Natural killer cell treated with Interleukin-12 subunit alpha and Interleukin-12 subunit beta and Interleukin-15 and Interleukin-18, amount 100 ng/mL, for 72 hours (primary cell): ENCODE measurements at regions not wholly inside any gene's neighbourhood (a gene's known extent, or its start where the extent isn't known, plus 50 kb on each side); places are given as distances from the start of the nearest gene placed in this dataset.

ENCODE experiments used
- ATAC-seq, 2 donors: fragments of 150-1000 bp; cut with Tn5 transposase in 1 of 2; sonication (Bioruptor Pico), chemical (Tn5 transposase) in 1 of 2; 2 replicates each; pipeline ENCODE4 v1.10.0; 2021
- DNase-seq: peaks from one replicate; pipeline ENCODE4 v3.0.0; 2022; ENCODE audit warnings: low spot score
- H3K27ac Mint-ChIP-seq, 2 donors: 1 replicate in 1 of 2; 2 replicates in 1 of 2; pipeline ENCODE4 v1.8.0; 2022; ENCODE audit warnings: mixed read lengths in 2 of 2, mild to moderate bottlenecking in 1 of 2, moderate library complexity in 1 of 2
- H3K27me3 Mint-ChIP-seq, 2 donors: 1 replicate in 1 of 2; 2 replicates in 1 of 2; pipeline ENCODE4 v1.8.0; 2022; ENCODE audit warnings: mixed read lengths in 2 of 2
- H3K36me3 Mint-ChIP-seq: one replicate; pipeline ENCODE4 v1.8.0; 2022; ENCODE audit warnings: mixed read lengths
- H3K4me1 Mint-ChIP-seq, 2 donors: 1 replicate in 1 of 2; 2 replicates in 1 of 2; pipeline ENCODE4 v1.8.0; 2022; ENCODE audit warnings: low read depth in 2 of 2, mixed read lengths in 2 of 2, mild to moderate bottlenecking in 1 of 2
- H3K4me3 Mint-ChIP-seq: one replicate; pipeline ENCODE4 v1.8.0; 2022; ENCODE audit warnings: mixed read lengths
- H3K9me3 Mint-ChIP-seq: 2 replicates; pipeline ENCODE4 v1.8.0; 2022; ENCODE audit warnings: mixed read lengths

DNA sequence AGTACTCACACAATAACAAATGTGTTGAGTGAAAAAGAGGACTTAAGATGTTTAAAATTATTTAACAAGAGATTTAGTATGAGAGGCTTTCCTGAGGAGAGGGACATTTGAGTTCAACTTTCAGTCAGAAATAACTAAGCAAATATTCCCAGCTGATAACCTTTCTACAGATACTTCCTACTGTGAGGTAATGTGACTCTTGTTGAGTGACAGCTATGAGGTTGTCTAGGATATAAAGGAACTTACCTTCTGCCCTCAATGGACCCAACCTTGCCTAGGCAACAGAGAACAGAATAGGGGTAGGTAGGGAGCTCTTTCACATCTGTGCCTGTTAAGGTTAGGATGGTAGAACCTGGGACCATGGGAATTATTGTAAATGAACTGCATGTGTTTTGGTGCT is 54.7 kb downstream of the GLUD2 start:
- no peak overlapping the region for H3K27ac Mint-ChIP-seq
- no peak overlapping the region for H3K4me3 Mint-ChIP-seq
- ATAC-seq (no peak), DNase-seq (no peak)
- no peaks in the 10 kb centered on the region for H3K4me1 Mint-ChIP-seq
- H3K27me3 Mint-ChIP-seq: no peaks in the 10 kb centered on the region
- H3K36me3 Mint-ChIP-seq: no peaks in the 10 kb centered on the region
- H3K9me3 Mint-ChIP-seq: no peaks in the 10 kb centered on the region

DNA sequence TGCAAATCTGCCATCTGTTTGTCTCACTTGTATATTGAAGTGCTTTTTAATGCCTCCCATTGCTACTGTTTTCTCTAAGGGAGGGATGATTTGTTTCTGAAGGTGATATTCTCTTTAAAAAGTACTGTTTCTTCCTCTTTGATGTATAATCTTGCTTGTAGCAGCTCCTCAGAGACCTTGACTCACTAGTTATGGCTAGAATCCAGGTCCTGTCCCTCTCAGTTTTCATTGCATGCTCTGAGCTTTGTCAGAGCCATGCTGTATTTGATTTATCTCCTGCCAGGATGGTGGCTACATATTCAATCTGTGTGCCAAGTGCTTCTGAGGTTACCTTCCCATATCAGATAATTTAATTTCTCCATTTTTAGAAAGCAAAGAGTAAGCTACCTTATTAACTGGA is 56.0 kb downstream of the GLUD2 start:
- ATAC-seq: no peak
- Mint-ChIP-seq H3K4me1 (no peaks in the 10 kb centered on the region), H3K27me3 (no peaks in the 10 kb centered on the region), H3K9me3 (no peaks in the 10 kb centered on the region), H3K27ac (no peak overlapping the region), H3K36me3 (no peaks in the 10 kb centered on the region), H3K4me3 (no peak overlapping the region)
- DNase-seq: no peak

DNA sequence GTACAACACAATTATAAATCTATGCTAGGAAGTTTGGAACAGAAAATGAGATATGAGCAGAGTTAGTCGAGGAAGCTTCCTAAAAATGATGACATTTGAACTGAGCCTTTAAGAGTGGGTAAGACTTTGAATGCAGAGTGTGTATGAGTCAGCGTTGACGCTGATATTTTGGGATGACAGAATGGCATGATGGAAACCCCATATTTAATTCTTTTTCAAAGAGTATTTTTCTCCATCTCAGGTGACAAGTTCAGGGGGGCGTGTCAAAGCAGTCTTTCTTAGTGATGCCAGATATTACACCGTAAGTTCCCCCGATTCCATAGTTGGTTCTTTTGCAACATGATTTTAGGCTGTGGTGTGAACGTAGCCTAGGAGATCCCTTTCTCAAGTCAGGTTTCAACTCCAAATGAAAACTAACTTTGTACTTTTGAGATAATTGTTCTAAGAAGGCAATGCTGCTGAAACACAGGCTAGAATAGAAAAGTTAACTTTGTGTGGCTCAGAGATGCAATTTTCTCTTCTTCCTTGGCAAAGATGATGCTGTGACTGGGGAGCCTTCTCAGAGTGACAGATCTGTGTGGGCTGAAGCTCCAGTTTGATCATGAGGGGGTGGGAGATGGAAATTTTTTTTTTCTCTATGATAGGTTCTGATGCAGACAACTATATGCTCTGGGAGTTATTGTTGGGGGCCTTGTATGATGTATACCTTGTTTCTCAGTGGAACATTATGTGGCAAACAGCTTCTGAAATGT is 59.2 kb downstream of the GLUD2 start:
- Mint-ChIP-seq H3K9me3 (no peaks in the 10 kb centered on the region), H3K4me1 (no peaks in the 10 kb centered on the region), H3K4me3 (no peak overlapping the region), H3K27ac (no peak overlapping the region), H3K27me3 (no peaks in the 10 kb centered on the region), H3K36me3 (no peaks in the 10 kb centered on the region)
- ATAC-seq: no peak
- no peak for DNase-seq

DNA sequence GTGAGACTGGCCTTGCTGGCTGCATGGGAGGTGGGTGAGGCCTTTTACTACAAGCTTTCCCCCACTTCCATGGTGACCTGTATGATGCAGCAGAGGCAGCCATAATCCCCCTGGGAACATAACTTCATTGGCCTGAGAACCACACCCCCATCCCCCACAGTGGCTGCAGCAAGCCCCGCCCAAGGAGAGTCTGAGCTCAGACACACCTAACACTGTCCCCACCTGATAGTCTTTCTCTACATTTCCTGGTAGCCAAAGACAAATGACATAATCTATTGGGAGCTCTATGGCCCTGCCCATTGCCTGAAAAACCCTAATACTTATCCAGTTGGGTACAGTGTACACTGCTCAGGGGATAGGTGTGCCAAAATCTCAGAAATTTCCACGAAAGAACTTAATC is 62.6 kb downstream of the GLUD2 start:
- no peaks in the 10 kb centered on the region for H3K4me1 Mint-ChIP-seq
- H3K9me3 Mint-ChIP-seq: no peaks in the 10 kb centered on the region
- H3K36me3 Mint-ChIP-seq: no peaks in the 10 kb centered on the region
- ATAC-seq: no peak
- H3K4me3 Mint-ChIP-seq: no peak overlapping the region
- no peaks in the 10 kb centered on the region for H3K27me3 Mint-ChIP-seq
- no peak overlapping the region for H3K27ac Mint-ChIP-seq
- DNase-seq: no peak

DNA sequence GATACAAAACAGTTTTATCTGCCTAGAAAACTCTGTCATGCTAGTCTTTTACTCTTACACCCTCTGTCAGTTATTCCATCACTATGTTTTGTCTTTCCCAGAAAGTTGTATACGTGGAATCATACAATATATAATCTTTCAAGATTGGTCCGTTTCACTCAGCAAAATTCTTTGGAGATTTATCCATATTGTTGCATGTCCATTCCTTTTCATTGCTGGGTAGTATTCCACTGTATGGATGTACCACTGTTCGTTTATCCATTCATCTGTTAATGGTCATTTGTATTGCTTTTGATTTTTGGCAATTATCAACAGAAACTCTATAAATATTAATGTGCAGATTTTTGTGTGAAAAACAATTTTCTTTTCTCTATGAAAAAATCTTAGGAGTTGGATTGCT is 63.1 kb downstream of the GLUD2 start:
- Mint-ChIP-seq H3K27ac (no peak overlapping the region), H3K27me3 (no peaks in the 10 kb centered on the region), H3K9me3 (no peaks in the 10 kb centered on the region), H3K4me1 (no peaks in the 10 kb centered on the region), H3K4me3 (no peak overlapping the region), H3K36me3 (no peaks in the 10 kb centered on the region)
- DNase-seq (no peak), ATAC-seq (no peak)

DNA sequence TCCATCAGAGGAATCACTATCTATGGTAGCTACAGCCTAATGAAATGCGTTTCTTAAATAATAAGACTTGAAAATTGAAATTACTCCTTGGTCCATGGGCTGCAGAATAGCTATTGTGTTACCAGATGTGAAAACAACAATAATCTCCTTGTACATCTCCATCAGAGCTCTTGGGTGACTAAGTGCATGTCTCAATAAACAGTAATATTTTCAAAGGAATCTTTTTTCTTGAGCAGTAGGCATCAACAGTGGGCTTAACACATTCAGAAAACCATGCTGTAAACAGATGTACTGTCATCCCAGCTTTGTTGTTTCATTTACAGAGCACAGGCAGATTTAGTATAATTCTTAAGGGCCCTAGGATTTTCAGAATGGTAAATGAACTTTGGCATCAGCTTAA is 67.3 kb downstream of the GLUD2 start:
- ATAC-seq: no peak
- no peak for DNase-seq
- Mint-ChIP-seq H3K9me3 (no peaks in the 10 kb centered on the region), H3K4me1 (no peaks in the 10 kb centered on the region), H3K4me3 (no peak overlapping the region), H3K36me3 (no peaks in the 10 kb centered on the region), H3K27ac (no peak overlapping the region), H3K27me3 (peaks cover 0 to 3% of the 10 kb centered on the region in 2 donors)

DNA sequence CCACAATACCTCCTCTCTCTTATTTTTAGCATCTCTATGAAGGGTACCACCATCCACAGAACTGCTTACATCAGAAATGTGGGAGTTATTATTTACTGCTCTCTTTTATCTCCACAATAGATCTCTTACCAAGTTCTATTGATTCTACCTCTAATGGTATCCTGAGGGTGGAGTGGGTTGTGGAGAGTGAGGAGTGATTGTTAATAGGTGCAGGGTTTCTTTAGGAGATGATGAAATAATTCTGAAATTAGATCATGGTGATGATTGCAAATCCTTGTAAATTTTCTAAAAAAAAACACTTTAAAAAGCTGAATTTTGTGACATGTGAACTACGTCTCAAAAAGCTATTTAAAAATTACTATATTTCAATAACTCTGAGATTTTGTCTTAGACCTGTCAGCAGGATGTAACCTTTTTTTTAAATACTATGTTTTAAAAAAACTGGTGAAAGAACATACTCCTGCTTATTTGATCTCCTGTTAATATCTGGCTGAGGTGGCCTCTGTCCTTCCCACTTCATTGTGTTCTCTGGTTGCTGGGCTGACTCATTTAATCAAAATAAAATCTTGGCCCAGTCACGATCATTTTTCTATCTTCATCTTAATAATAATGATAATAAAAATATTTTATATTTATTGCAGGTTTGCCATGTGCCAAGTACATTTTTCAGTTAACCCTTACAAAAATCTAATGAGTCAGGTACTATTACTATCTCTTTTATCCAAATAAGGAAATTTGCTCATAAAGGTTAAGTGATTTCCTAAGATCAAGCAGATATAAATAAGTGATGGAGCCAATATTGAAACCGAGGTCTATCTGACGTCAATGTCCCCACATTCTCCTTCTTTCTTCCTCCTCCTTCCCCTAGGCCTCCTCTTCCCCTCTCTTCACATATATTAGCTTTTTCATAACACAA is 73.5 kb downstream of the GLUD2 start:
- no peak for DNase-seq
- no peaks in the 10 kb centered on the region for H3K9me3 Mint-ChIP-seq
- H3K4me1 Mint-ChIP-seq: no peaks in the 10 kb centered on the region
- no peak overlapping the region for H3K4me3 Mint-ChIP-seq
- ATAC-seq: no peak
- H3K36me3 Mint-ChIP-seq: no peaks in the 10 kb centered on the region
- peaks cover 0 to 5% of the 10 kb centered on the region in 2 donors for H3K27me3 Mint-ChIP-seq
- no peak overlapping the region for H3K27ac Mint-ChIP-seq

DNA sequence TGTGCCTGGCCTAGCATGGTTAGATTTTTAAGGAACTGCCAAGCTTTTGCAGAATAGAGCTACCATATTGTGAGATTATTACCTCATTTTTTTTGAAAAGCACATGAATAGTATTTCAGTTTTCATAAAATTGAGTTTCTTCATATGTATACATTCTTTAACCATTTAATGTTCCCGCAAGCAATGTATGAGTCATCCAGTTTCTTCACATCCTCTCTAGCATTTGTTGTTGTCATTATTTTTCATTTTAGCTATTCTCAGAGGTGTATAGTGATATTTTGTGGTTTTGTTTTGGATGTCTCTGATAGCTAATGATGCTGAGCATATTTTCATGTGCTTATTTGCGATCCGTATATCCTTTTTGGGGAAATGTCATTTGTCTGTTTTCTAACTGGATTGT is 74.9 kb downstream of the GLUD2 start:
- H3K9me3 Mint-ChIP-seq: no peaks in the 10 kb centered on the region
- no peak for DNase-seq
- peaks cover 4 to 5% of the 10 kb centered on the region in 2 donors for H3K27me3 Mint-ChIP-seq
- ATAC-seq: no peak
- H3K4me3 Mint-ChIP-seq: no peak overlapping the region
- H3K4me1 Mint-ChIP-seq: no peaks in the 10 kb centered on the region
- no peaks in the 10 kb centered on the region for H3K36me3 Mint-ChIP-seq
- H3K27ac Mint-ChIP-seq: no peak overlapping the region

DNA sequence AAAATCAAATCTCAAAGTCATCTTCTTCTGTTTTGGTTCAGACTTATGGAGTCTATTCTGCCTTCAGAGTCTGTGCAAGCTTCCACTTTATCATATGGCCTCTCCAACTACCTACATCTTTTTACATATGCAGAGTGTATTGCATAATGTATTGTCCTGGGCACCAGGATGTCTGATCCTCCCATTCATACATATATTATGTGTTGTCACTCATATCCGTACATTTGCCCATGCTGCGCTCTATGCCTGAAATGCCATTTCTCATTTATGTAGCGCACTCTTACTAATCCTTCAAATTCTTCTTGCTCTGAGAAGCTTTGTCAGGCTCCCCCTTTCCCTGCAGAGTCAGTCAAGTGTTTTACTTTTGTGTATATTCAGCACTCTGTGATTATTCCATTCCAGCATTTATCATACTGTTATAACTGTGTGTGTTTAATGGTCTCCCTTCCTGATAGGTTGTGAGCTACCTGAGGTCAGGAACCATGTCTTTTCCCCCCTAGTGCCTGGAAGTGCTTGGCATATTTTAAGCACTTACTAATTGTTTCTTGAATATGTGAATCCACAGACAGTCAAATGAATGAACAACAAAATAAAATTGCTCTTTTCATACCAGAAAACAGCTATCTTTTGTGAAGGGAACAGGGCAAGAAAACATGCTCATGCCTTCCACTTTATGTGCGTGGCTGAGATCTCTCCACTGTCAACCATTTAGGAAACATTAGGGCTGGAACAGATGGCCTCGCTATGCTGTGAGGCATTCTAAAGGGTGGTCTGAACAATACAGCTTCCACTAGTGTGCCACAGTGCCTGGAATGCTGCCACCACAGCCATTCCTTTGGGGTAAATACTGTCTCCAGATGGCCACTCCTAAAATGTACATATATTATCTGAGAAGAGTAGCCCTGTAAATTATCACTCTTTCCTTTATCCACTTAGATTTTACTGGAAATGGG is 81.8 kb downstream of the GLUD2 start:
- Mint-ChIP-seq H3K9me3 (no peaks in the 10 kb centered on the region), H3K4me1 (no peaks in the 10 kb centered on the region), H3K36me3 (no peaks in the 10 kb centered on the region), H3K27me3 (peaks cover 3 to 6% of the 10 kb centered on the region in 2 donors), H3K27ac (no peak overlapping the region), H3K4me3 (no peak overlapping the region)
- DNase-seq: no peak
- ATAC-seq: no peak

DNA sequence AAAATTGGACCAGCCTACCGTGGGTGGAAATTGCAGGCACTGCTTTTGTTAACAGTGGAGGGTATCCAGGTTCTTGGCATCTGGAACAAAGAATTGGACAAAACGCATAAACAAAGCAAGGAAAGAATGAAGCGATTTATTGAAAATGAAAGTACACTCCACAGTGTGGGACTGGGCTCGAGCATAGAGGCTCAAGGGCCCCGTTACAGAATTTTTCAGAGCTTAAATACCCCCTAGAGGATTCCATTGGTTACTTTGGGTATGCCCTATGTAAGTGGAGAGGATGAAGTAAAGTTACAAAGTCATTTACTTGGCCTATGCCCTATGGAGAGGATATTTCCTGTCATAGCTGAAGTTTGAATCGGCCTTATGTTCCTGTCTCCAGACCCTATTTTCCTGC is 85.3 kb downstream of the GLUD2 start:
- H3K9me3 Mint-ChIP-seq: no peaks in the 10 kb centered on the region
- DNase-seq (no peak), ATAC-seq (no peak)
- H3K4me3 Mint-ChIP-seq: no peak overlapping the region
- no peaks in the 10 kb centered on the region for H3K27me3 Mint-ChIP-seq
- no peaks in the 10 kb centered on the region for H3K36me3 Mint-ChIP-seq
- no peaks in the 10 kb centered on the region for H3K4me1 Mint-ChIP-seq
- no peak overlapping the region for H3K27ac Mint-ChIP-seq

DNA sequence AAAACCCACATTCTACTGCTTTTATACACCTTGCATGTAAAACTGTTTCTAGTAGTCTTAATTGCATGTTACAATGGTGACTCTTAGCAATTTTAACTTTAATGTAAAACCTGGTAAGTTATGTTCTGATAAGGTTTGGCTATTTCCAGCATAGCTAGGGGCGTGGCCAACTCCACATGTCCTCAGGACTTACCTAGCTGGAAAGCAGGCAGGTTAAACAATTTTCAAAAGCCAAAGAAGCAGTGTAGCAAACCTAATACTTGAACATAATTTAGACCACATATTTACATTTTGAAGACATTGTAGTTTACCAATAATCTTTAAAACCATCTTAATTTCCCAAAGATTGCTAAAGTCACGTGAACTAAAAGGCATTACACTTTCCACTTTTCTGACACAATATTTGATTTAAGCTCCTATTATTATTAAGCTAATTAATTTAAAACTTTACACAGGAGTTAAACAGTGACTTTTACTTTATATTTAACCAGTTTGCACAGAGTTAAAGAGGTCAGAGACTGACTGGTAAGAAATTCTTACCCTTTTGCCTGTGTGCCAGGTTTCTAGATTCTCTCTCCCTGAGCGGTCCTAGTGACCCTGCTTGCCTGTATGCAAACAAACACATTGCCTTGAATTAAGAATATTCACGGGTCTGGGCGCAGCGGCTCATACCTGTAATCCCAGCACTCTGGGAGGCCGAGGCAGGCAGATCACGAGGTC is 88.2 kb downstream of the GLUD2 start:
- Mint-ChIP-seq H3K9me3 (no peaks in the 10 kb centered on the region), H3K27ac (no peak overlapping the region)

DNA sequence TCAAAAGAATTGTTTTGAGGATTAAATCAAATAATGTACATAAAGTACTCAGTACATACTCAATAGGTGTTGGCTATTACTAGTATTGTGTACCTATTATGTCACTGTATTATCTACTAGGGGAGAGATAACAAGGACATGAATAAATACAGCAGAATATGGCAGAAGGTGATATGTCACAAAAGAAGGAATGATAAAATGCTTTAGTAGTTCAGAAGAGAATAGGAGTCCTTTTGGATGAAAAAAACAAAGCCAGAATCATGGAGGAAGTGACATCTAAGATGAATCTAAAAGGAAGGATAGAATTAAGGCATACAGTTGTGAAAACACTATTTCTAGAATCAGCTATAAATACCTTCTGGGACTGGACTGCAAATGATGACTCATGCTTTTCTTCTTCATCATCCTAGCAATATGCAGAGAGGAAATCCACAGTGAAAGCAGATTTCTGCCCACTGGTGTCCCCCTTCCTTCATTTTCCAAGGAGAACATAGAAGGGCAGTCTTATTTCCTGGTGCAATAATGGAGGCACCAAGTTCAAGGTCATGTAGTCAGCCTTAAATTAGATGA is 98.7 kb downstream of the GLUD2 start:
- H3K27me3 Mint-ChIP-seq: peaks cover 0 to 6% of the 10 kb centered on the region in 2 donors
- no peaks in the 10 kb centered on the region for H3K36me3 Mint-ChIP-seq
- no peaks in the 10 kb centered on the region for H3K4me1 Mint-ChIP-seq
- DNase-seq (no peak), ATAC-seq (no peak)
- no peak overlapping the region for H3K27ac Mint-ChIP-seq
- no peak overlapping the region for H3K4me3 Mint-ChIP-seq
- H3K9me3 Mint-ChIP-seq: no peaks in the 10 kb centered on the region

More for the DNA sequence above, 88.2 kb downstream of the GLUD2 start:
- DNase-seq: no peak
- Mint-ChIP-seq H3K36me3 (no peaks in the 10 kb centered on the region), H3K27me3 (no peaks in the 10 kb centered on the region), H3K4me3 (no peak overlapping the region), H3K4me1 (no peaks in the 10 kb centered on the region)
- ATAC-seq: no peak

DNA sequence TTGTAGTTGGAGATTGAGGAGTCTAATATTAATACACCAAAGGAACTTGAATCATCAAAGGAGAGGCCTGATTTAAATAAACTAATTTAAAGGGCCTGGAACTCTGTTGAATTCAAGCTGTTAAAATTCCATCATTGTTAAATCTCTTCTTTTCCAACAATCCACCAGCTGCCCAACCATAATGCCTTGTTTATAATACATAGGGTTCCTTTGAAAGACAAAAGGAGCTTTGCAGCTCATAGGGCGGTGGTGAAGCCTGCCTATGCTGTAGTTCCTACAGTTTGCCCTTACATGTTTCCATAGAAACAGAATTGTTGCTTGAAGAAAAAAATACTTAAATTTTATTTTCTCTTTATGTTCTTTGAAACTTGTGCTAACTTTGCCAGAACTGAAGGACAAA is 102.8 kb downstream of the GLUD2 start:
- H3K4me1 Mint-ChIP-seq: no peaks in the 10 kb centered on the region
- no peaks in the 10 kb centered on the region for H3K36me3 Mint-ChIP-seq
- H3K27ac Mint-ChIP-seq: no peak overlapping the region
- peaks cover 0 to 2% of the 10 kb centered on the region in 2 donors for H3K27me3 Mint-ChIP-seq
- ATAC-seq (no peak), DNase-seq (no peak)
- no peak overlapping the region for H3K4me3 Mint-ChIP-seq
- H3K9me3 Mint-ChIP-seq: no peaks in the 10 kb centered on the region
